Fibroblast of skin of right quadriceps (primary cell): ENCODE measurements at regions not wholly inside any gene's neighbourhood (a gene's known extent, or its start where the extent isn't known, plus 50 kb on each side); places are given as distances from the start of the nearest gene placed in this dataset.

Experiments used
- DNase-seq: peaks from one replicate; pipeline ENCODE4 v3.0.0-alpha.2; 2013

DNA sequence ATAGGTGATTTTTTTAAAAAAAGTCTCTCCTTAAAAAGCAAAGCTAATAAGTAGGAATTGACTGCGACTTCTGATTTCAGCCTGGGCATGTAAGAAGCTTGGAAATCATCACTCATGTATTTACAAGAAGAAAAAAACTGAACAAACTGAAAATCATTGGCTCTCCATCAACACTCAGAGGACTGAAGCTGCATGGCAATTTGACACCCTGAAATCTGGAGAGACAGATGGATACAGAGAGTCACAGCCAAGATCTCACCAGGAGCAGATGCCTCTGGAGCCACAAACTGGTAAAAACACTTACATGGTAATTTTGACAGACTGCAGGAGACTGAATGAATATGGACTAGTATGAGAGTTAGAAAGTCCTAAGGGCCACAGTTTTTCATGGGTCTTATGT, 191.2 kb upstream of the TCF21 start:
- DNase-seq: peak; percentile 61

DNA sequence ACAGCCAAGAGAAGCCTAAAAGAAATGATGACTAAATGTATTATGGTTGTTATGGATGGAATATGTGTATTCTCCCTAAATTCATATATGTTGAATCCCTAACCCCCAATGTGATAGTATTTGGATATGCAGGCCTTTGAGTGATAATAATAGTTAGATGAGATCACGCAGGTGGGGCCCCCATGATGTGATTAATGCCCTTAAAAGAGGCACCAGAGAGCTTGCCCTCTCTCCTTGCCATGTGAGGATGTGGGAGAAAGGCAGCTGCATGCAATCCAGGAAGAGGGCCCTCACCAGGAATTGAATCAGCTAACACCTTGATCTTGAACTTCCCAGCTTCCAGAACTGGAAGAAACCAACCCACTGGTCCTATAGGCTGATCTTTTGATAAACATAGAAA, 190.6 kb upstream of the TCF21 start:
- no peak for DNase-seq

DNA sequence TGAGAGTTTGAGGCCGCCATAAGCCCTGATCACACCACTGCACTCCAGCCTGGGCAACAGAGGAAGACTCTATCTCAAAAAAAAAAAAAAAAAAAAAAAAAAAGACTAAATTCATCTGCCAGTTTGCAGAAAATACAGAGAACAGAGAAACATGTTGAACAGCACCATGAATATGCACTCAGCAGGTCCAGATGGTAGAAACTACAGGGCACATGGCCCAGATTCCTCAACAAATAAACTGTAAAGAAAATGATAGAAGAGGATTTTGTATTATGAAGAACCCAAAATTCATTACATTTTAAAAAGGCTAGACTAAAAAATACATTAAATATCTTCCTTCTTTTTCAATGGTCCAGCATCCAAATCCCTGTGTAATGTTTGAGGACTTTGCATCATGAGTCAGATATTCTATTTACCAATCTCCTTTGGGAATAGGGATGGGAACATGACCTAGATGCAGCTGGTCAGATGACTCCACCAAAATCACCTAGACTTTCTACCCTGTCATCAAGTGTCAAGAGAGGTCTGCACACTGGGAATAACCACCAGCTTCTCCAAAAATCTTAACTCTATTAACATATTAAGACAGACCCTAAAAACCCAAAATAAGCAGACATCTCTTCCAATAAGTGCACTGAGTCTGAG, 189.1 kb upstream of the TCF21 start:
- peak; percentile 8 for DNase-seq

DNA sequence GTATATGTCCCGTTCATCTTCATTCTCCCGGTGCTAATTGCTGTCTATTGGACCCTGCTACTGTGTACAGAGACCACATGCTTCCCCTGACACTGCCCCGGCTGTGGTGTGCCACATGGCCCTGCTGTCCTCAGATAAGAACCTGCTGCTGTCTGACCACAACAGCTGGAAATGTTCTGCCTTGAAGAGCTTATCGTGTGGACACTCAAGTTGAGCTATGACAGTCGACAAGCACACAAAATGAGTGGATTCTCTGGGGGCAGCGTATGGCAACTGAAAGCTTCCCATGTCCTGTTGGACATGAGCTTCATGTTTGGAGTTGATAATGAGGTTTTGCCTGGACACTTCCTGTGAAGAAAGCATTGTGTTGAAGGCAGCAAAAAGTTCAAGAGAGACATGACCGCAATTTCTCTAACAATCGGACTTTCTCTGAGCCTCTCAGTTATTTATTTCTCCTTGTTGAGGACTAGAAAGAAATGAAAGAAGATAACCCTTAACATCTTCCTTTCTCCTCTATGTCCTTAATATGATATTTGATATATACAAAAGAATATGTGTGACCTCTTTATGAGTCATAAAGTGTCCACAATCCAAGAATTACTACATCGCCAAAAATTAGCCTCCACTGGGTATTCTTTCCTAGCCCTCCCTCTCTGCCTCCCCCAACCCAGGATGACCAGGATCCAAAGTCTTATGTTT, 187.1 kb upstream of the TCF21 start:
- peak; percentile 25 for DNase-seq

DNA sequence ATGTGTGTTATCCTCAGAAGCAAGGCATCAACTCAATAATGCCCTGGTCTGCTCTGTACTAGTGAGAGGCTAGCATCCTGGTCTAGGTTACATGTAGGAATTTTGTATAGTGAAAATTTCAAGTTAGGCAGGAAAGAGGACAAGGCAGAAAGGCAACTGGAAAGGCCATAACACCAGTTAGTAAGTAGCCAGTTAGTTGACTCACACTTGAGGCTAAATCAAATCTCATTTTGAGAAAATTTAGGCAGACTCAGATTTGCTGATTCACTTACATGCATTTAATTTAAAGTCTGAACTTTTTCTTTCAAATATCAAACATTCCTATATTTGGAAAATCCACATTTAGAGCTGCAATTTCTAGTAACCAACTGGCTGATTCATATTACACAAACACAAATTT, 184.5 kb upstream of the TCF21 start:
- peak; percentile 56 for DNase-seq

DNA sequence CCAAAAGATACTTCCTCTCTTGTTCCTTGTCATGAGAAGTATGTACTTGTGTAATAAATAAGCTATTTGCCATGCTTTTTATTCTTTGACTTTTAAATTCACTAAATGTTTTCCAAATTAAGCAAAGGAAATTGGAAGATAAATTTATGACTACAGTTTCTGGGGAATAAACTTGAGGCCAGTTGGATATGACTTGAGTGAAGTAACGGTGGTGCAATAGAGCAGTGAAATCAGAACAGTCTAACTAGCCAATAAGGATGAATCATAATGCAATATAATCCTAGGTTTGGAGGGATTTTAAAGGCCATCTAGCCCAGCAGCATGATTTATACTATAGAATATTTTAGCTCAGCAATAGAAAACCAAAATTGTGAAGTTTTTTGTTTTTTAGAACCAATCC, 183.8 kb upstream of the TCF21 start:
- peak; percentile 90 for DNase-seq

DNA sequence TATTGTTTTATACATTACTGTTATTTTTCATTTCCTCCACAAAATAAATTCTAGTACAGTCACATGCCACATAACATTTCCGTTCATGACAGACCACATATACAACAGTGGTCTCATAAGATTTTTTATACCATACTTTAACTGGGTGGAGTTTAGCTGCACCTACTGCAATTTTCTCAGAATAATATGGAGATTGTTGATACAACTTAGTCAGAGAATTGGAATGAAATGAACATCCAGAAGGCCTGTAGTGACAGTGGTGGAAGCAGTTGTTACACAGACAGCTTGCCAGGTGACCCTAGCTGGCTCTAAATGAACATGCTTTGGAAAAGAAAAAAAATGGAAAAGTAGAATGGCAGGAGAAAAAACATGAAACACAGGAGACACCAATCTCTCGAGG, 183.2 kb upstream of the TCF21 start:
- peak; percentile 71 for DNase-seq

DNA sequence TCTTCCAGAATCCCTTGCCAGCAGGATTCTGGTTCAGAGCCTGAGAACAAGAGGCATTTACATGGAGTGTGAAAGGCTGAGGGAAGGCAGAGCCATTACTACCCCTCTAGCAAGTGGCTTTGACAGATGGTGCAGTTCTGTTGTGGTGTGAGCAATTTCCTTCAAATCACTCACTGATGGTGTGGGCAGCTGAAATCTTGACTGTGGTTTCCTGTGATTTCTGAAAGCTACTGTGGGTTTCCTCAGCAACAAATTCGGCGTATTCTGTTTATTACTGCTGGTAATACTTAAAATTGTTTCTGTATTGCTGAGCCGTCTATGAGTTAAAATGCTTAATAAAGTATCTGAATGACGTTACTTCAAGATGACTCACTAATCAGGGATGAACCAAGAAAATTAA, 181.5 kb upstream of the TCF21 start:
- DNase-seq: peak; percentile 97

DNA sequence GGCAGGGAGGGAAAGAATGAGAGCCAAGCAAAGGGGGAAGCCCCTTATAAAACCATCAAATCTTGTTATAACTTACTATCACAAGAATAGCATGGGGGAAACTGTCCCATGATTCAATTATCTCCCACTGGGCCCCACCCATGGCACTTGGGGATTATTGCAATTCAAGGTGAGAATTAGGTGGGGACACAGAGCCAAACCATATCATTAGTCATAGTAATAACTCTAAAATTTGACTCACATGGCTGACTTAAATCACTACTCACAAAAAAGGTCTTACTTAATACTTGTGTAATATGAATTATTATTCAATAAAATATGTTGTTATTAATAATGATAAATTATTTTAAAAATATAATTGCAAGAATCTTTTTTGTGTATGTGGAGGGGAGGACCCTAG, 178.1 kb upstream of the TCF21 start:
- no peak for DNase-seq

DNA sequence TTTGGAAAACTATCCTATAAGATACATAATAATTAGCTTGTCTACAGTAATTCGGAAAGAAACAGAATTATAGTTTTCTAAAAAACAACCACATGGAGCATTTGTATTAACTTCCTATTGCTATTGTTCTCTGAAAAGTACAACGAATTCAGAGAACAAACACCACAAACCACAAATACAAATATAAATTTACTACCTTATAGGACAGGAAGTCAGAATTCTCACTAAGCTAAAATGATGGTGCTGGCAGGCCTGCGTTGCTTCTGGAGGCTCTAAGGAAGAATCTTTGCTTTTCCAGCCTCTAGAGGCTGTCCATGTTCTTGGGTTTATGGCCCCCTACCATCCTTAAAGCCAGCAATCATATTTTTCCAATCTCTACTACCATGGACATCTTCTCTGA, 173.6 kb upstream of the TCF21 start:
- no peak for DNase-seq

DNA sequence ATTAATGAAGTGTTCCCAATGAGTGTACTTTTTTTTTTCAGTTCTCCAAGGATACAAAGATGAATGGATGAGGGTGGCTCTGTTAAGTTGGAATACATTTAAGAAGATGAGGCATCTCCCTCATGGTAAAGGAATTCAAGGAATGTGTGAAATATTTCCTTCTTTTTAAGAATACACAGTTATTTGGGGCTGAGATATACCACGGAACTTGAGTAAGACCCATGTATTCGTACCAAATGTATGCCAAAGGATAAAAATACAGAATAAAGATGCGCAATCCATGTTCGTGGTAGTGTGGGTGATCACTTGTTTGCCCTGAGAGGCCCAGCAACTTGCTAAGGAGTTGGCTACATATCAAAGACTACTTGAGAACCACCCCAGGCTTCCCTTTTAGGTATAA, 164.2 kb upstream of the TCF21 start:
- DNase-seq: peak; percentile 80

DNA sequence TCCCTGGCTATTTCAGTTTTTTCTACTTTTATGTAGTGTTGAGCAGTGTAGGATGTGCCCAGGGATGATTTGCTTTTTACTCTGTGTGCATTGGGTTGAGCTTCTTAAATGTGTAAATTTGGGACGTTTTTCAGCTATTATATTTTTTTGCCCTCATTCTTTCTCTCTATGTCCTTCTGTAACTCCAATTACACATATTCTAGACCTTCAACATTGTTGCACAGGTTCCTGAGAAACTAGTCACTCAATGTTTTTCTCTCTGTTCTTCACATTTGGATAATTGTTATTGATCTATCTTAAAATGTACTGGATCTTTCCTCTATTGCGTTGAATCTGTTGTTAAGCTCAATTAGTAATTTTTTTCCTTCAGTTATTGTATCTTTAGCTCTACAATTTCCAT, 162.7 kb upstream of the TCF21 start:
- no peak for DNase-seq

DNA sequence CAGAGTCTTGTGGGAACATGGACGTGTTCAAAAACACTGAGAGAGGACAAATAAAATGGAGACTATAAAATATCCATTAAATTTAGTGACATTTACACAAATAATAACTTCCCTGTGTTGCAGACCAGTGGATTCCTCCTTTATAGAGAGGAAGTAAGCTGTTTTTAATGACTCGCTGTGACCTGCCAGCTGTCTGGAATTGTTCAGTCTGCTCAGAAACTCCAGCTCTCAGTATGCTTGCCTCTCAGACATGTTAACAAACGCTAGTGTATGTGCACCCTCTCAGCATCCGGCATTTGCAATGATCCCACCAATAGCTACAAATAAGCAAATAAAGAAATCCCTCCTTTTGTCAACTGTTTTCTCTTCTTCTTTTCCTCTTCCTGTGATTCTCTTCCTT, 158.0 kb upstream of the TCF21 start:
- DNase-seq: peak; percentile 8

DNA sequence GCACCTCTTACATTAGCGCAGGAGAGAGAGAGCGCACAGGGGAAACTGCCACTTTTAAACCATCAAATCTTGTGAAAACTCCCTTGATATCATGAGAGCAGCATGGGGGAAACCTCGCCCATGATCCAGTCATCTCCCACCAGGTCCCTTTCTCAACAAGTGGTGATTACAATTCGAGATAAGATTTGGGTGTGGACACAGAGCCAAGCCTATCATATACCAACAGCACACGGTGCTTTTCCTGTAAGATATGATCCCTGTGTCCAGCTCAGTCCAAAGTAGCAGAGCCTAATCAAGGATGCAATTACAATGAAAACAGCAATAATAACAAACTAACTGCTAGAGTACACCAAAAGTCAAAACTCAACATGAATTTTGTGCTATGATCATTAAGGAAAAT, 148.7 kb upstream of the TCF21 start:
- DNase-seq: no peak

DNA sequence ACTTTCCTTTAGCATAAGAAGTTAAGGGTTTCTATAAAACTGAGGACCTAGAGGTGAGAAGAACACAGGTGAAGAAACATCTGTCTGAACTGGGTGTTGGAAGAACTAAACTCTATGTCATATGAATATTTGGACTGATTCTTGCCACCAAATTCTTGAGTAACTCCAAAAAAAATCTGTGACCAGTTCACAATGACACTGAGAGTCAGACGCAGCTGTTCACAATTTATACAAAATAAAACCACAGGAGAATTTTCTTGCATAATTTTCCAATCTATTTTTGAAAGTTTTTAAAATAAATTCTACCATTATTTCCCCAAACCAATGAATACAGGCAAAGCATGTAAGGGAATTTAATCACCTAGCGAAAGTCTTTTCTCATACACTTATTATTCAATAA, 148.1 kb upstream of the TCF21 start:
- DNase-seq: no peak

DNA sequence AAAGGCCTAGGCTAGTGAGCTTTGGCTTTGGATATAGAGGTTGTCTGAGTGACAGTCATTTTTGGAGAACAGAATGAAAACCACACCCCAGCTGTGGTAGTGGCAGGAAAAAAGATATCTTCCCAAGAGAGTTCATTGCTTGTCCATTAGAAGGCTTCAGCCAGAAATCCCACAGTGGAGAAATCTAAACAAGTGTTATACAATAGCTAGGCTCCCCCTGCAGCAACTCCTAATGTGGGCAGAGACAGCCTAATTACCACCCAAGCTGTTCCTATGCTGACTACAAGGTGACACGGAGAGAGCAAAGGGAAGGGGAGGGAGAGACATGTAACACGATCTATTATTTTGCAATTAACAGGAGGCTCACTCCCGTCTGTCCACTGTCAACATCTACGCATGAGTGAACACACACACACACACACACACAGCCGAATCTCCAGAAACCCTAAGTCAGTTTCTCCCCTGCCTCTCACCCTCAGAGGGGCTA, 147.5 kb upstream of the TCF21 start:
- DNase-seq: peak; percentile 29

DNA sequence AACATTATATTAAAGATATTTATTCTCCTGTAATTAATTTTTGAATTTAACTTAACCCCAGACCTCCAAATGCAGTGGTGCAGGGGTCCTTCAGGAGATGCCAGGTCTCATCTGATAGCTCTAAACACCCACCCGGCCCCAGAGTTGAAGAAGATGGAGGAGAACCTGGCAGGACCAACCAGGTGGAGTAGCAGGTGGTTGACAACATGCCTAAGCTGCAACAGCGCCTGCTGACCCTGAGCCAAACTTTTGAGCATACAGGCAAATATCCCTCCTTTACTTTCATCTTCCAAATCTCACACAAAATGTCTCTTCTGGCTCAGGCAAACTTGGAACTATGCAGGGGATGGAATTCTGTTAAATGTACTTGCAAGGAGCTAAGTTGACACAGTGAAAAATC, 145.3 kb upstream of the TCF21 start:
- DNase-seq: no peak

DNA sequence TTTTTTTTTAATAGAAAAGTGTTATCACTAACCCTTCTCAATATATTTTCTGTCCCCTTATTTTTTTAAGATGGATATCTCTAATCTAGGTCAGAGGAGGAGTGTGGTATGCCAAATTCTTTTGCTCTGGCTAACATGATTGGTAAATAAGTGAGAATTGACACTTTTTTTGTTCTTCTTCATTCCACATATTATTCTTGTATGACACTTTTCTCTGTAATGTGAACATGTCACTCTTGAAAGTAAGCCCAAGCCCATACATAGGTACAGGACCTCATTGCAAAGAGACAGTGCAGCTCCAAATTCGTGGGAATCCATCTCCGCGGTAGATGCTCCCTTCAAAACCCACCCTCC, 142.5 kb upstream of the TCF21 start:
- no peak for DNase-seq

DNA sequence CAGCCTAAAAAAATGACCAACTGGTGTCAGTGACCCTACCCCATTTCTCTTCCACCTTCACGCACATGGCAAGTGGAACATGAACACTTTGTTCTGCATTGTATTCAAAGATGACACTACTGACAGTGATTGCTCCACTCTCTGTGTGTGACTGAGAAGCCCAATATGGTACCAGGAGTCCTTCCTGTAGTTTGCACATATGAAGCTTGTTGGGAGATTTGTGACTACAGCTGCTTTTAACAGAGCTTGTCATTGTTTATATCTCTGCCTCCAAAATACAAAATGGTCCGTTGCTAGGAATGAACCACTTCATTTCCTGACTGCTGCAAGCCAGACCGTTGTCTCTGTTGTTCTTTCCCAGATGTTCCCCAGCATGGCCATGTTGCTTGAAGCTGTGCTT, 140.3 kb upstream of the TCF21 start:
- DNase-seq: no peak

DNA sequence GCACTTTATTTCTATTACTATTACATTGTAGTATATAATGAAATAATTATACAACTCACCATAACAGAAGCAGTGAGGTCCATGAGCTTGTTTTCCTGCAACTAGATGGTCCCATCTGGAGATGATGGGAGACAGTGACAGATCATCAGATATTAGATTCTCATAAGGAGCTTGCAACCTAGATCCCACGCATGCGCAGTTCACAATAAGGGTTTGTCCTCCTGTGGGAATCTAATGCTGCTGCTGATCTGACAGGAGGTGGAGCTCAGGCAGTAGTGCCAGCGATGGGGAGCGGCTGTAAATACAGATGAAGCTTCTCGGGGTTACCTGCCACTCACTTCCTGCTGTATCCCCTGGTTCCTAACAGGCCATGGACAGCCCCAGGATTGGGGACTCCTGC, 139.5 kb upstream of the TCF21 start:
- DNase-seq: no peak

DNA sequence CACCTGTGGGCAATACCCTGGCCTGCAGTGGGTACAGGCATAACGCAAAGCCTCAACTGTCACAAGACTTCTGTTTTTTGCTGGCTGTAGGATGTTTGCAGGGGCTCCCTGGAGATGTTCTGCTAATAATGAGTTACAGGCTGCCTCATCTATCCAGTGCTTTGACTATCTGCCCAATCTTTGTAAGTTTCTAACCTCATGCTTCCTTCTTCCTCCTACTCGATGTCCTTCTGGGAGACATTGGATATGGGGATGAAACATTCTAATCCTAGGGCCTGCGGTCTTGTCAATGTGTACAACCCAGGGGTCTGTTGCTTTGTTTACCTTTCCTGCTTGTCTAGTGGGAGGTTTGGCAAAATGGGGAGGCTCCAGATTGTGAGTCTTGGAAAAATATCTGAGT, 136.8 kb upstream of the TCF21 start:
- DNase-seq: no peak

DNA sequence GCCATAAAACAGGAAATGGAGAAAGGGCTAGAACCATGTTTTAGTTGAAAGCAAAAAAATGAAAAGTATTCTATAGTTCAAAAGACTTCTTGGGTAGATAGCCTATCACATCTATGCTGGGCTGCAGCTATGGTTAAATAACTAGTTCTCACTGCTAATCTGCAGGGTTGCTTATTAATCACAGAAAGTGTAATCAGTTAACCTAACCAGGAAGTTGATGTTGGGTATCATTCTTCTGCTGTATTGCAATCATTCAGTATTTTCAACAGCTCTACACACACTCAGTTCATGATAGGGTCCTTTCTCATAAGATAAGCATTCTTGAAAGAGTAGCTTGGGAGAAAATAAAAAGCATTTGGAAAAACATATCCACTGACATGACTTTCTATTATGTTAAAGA, 135.2 kb upstream of the TCF21 start:
- DNase-seq: no peak

DNA sequence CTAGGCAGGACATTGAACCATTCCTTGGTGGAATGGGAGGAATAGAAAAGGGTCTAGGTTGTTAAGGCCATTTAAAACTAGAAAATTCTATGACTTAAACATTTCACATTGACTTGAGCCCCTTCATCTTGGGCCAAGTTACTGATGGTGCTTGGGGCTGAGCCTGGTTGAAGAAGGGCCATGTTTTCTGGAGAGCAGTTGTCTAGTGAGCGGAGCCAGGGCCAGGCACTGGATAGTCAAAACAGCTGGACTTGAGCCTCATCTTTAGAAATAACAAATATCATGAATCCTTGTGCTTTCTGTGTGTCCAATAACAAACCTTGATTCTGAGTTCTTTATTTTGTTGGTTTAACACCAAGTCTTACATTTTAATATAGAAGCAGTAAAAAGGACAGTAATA, 134.6 kb upstream of the TCF21 start:
- no peak for DNase-seq

DNA sequence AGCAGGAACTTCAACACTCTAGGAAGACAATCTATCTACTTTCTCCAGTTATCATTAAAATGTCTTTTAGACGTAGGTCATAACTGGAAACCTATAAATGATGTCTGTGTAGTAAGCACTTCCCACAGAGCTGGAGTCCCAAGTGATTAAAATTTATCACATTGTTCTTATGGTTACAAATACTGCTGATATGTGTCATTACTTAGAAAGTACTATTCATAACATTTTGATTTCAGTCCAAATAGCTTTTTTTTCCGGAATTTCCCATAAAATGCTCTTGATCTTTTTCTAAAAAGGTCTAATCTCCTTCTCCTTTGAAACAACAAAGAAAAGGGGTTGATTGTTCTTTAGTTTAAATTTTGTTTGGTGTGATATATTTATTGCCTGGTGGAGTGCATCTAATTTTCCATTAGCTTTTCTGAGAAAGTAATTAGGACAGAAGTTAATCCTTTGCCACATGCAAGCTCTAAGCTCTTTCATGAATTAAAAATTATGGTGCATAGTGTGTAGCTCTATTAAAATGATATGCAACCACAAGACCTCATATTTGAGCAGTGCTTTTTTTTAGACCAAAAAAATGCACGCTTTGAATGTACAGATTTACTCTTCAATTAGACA, 132.7 kb upstream of the TCF21 start:
- DNase-seq: peak; percentile 86

DNA sequence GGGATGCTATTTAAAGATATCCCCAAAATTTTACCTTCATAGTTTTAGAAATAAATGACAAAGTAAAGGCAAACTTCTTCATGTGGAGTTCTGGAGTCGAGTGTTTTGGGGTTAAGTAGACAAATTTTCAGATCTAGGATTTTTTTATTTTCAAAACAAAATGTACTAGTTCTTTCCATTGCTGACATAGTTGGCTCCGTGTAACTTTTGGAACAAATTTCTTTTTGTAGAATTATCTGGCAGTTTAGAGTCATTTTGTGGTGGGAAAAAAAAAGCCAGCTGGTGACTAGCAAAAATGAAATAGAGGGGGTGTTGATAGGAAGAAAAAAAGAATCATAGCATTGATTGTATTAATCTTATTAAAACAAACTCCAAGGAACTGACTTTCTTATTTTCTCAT, 131.6 kb upstream of the TCF21 start:
- DNase-seq: no peak
